Epithelial cell of esophagus (primary cell): ENCODE measurements at regions not wholly inside any gene's neighbourhood (a gene's known extent, or its start where the extent isn't known, plus 50 kb on each side); places are given as distances from the start of the nearest gene placed in this dataset.
"Not testable (repeated sequence)": the region's sequence is repeated elsewhere in the genome, so short reads cannot be mapped to it uniquely, and the experiment has no call there.

Experiments
- DNase-seq: peaks from one replicate; pipeline ENCODE4 v3.0.0; 2010; ENCODE audit warnings: low read depth
- H3K4me3 ChIP-seq: 2 replicates; pipeline ENCODE4 v1.5.1; 2011; ENCODE audit warnings: mild to moderate bottlenecking, low read length, control low read depth
- TF ChIP-seq, protein P1 (sequence below): IDR thresholded peaks from 2 replicates; pipeline ENCODE4 v1.5.1; 2011; ENCODE audit warnings: low read depth, mild to moderate bottlenecking, low read length, control low read depth, inconsistent platforms; ENCODE audit not compliant: insufficient read depth; ENCODE audit errors: missing control alignments

- DNase-seq: no peak
- H3K4me3 ChIP-seq: no peak overlapping the region
- TF ChIP-seq, protein P1, sequence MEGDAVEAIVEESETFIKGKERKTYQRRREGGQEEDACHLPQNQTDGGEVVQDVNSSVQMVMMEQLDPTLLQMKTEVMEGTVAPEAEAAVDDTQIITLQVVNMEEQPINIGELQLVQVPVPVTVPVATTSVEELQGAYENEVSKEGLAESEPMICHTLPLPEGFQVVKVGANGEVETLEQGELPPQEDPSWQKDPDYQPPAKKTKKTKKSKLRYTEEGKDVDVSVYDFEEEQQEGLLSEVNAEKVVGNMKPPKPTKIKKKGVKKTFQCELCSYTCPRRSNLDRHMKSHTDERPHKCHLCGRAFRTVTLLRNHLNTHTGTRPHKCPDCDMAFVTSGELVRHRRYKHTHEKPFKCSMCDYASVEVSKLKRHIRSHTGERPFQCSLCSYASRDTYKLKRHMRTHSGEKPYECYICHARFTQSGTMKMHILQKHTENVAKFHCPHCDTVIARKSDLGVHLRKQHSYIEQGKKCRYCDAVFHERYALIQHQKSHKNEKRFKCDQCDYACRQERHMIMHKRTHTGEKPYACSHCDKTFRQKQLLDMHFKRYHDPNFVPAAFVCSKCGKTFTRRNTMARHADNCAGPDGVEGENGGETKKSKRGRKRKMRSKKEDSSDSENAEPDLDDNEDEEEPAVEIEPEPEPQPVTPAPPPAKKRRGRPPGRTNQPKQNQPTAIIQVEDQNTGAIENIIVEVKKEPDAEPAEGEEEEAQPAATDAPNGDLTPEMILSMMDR: no peak
These were observed 184.6 kb upstream of the CMC1 start for GRCh38 chr3:28056806-28057205.

DNA sequence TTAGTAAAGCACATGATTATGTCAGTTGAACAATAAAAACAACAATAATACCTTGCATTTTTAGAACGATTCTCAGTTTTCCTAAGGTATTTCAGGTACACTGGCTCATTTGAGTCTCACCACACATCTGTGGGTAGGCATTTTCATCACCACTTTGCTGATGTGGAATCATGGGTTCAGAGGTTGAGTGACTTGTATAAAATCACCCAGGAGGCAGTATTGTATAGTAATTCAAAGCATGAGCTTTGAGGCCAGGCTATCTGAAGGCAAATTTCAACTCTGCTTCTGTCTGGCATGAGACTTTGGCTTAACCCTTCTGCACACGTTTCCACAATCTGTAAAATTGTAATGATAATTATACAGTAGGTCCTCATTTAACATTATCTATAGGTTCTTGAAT is 183.9 kb upstream of the CMC1 start:
- H3K4me3 ChIP-seq: no peak overlapping the region
- TF ChIP-seq, protein P1: no peak
- DNase-seq: no peak

DNA sequence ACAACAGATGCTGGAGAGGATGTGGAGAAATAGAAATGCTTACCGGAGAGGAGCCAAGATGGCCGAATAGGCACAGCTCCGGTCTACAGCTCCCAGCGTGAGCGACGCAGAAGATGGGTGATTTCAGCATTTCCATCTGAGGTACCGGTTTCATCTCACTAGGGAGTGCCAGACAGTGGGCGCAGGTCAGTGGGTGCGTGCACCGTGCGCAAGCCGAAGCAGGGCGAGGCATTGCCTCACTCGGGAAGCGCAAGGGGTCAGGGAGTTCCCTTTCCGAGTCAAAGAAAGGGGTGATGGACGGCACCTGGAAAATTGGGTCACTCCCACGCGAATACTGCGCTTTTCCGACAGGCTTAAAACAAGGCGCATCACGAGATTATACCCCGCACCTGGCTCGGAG is 182.2 kb upstream of the CMC1 start:
- not testable (repeated sequence) for H3K4me3 ChIP-seq, DNase-seq

GRCh38 chr3:28066020-28066419 is 175.4 kb upstream of the CMC1 start:
- TF ChIP-seq, protein P1: no peak
- H3K4me3 ChIP-seq: no peak overlapping the region
- DNase-seq: no peak

GRCh38 chr3:28067014-28067413 is 174.4 kb upstream of the CMC1 start:
- H3K4me3 ChIP-seq: no peak overlapping the region
- no peak for DNase-seq
- TF ChIP-seq, protein P1: no peak

- TF ChIP-seq, protein P1: no peak
- H3K4me3 ChIP-seq: no peak overlapping the region
- DNase-seq: no peak
These were observed 173.1 kb upstream of the CMC1 start for GRCh38 chr3:28068342-28068741.

GRCh38 chr3:28069438-28069837 is 172.0 kb upstream of the CMC1 start:
- DNase-seq: no peak
- no peak overlapping the region for H3K4me3 ChIP-seq
- TF ChIP-seq, protein P1: no peak

DNA sequence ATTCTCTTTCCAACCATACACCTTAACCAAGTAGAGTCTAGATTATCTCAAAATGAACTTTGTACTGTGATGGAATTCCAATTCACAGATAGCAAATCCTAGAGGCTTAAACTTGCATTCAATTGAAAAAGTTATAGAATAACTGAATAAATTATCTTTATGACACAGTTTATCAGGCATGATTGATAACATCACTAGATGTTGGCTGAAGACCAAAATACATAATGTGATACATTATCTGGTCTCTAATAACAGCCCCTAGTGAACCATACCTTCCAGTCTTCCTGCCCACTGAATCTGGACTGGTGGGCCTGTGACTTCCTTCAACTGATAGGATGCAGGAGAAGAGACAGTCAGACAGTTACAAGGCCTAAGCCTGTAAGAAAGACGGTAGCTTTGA is 165.2 kb upstream of the CMC1 start:
- no peak for DNase-seq
- H3K4me3 ChIP-seq: no peak overlapping the region
- TF ChIP-seq, protein P1: no peak
